C4-2B (cell line): ENCODE measurements at regions not wholly inside any gene's neighbourhood (a gene's known extent, or its start where the extent isn't known, plus 50 kb on each side); places are given as distances from the start of the nearest gene placed in this dataset.

Experiments used
- ZFX ChIP-seq: fragments of 450-650 bp; IDR thresholded peaks from 2 replicates; pipeline ENCODE4 v1.6.1; 2017
- TF ChIP-seq, protein P1 (sequence below): fragments of 450-650 bp; conservative IDR thresholded peaks from 2 replicates; pipeline ENCODE4 v1.5.1; 2017; ENCODE audit warnings: mild to moderate bottlenecking

DNA sequence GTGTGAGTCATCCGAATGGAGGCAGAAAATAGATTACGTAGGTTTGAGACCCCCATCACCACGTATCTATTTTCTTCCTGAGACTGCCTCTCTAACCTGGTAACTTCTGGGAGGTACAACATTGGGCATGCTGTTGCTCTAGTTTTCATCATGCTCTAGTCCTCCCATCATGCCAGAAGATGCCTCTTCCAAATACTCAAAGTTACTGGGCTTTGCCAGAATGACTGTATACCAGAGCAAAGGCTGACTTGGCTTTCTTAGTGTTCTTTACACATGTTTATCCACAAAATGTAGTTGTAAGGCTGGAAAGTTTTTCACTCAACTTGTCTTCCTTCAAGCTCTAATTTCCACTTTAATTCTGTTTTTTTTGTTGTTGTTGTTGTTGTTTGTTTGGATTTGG lies 370.5 kb downstream of the MDFIC start:
- TF ChIP-seq, protein P1, sequence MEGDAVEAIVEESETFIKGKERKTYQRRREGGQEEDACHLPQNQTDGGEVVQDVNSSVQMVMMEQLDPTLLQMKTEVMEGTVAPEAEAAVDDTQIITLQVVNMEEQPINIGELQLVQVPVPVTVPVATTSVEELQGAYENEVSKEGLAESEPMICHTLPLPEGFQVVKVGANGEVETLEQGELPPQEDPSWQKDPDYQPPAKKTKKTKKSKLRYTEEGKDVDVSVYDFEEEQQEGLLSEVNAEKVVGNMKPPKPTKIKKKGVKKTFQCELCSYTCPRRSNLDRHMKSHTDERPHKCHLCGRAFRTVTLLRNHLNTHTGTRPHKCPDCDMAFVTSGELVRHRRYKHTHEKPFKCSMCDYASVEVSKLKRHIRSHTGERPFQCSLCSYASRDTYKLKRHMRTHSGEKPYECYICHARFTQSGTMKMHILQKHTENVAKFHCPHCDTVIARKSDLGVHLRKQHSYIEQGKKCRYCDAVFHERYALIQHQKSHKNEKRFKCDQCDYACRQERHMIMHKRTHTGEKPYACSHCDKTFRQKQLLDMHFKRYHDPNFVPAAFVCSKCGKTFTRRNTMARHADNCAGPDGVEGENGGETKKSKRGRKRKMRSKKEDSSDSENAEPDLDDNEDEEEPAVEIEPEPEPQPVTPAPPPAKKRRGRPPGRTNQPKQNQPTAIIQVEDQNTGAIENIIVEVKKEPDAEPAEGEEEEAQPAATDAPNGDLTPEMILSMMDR = no peak
- no peak for TF ChIP-seq ZFX
